Colonic mucosa (tissue), 4 donors: ENCODE measurements at regions not wholly inside any gene's neighbourhood (a gene's known extent, or its start where the extent isn't known, plus 50 kb on each side); places are given as distances from the start of the nearest gene placed in this dataset.

Source experiments
- DNase-seq: peaks from one replicate; pipeline ENCODE4 v3.0.0-alpha.2; 2020
- H3K27ac ChIP-seq: fragments of 200-600 bp; one replicate; pipeline ENCODE4 v1.8.0; 2021
- H3K27me3 ChIP-seq: fragments of 200-600 bp; one replicate; pipeline ENCODE4 v1.8.0; 2021
- H3K36me3 ChIP-seq: fragments of 200-600 bp; one replicate; pipeline ENCODE4 v1.8.0; 2021
- H3K4me1 ChIP-seq: fragments of 200-600 bp; one replicate; pipeline ENCODE4 v1.8.0; 2021; ENCODE audit warnings: mild to moderate bottlenecking
- H3K4me3 ChIP-seq: fragments of 200-600 bp; one replicate; pipeline ENCODE4 v1.8.0; 2021
- H3K9ac ChIP-seq, 2 donors: one replicate each; pipeline ENCODE4 v1.7.0; 2013; ENCODE audit warnings: control low read depth in 2 of 2, low read depth in 2 of 2, low read length in 2 of 2
- H3K9me3 ChIP-seq: fragments of 200-600 bp; one replicate; pipeline ENCODE4 v1.8.0; 2021
- CTCF ChIP-seq: fragments of 200-600 bp; IDR thresholded peaks from one replicate; pipeline ENCODE4 v1.8.0; 2022; ENCODE audit warnings: antibody characterized with exemption, mild to moderate bottlenecking
- intact Hi-C: fragments of 100-400 bp; cut with DNase I; formaldehyde crosslinking; loops from one replicate; pipeline ENCODE4 v1.14.1; 2022
- donor health status: healthy.
- donor health status: DM: no; HTN: no; CAD: no.
- donor health status: DM: no; HTN: no; CAD: no.

- Histone ChIP-seq H3K4me1 (no peaks in the 10 kb centered on the region), H3K9me3 (no peaks in the 10 kb centered on the region), H3K4me3 (no peak overlapping the region), H3K36me3 (no peaks in the 10 kb centered on the region), H3K27me3 (no peaks in the 10 kb centered on the region), H3K27ac (no peak overlapping the region), H3K9ac (no peak overlapping the region)
- no peak for DNase-seq
- TF ChIP-seq CTCF: no peak
- intact Hi-C loops: no loop called here
Measured at GRCh38 chr6:76633259-76633658, 560.8 kb upstream of the IMPG1 start.

- Histone ChIP-seq H3K27me3 (no peaks in the 10 kb centered on the region), H3K4me1 (no peaks in the 10 kb centered on the region), H3K9me3 (no peaks in the 10 kb centered on the region), H3K27ac (no peak overlapping the region), H3K9ac (no peak overlapping the region), H3K36me3 (no peaks in the 10 kb centered on the region), H3K4me3 (no peak overlapping the region)
- TF ChIP-seq CTCF: no peak
- intact Hi-C loops: no loop called here
- no peak for DNase-seq
Measured at GRCh38 chr6:76631622-76632021, 559.2 kb upstream of the IMPG1 start.

- intact Hi-C loops: no loop called here
Measured at GRCh38 chr6:76615395-76615794, 542.9 kb upstream of the IMPG1 start.

GRCh38 chr6:76612954-76613353 is 540.5 kb upstream of the IMPG1 start:
- intact Hi-C loops: no loop called here
- no peak overlapping the region for H3K27ac ChIP-seq

More at GRCh38 chr6:76615395-76615794, 542.9 kb upstream of the IMPG1 start:
- no peak for TF ChIP-seq CTCF
- no peaks in the 10 kb centered on the region for H3K4me1 ChIP-seq
- no peak overlapping the region for H3K9ac ChIP-seq
- H3K27me3 ChIP-seq: no peaks in the 10 kb centered on the region
- H3K36me3 ChIP-seq: no peaks in the 10 kb centered on the region
- H3K27ac ChIP-seq: no peak overlapping the region
- no peaks in the 10 kb centered on the region for H3K9me3 ChIP-seq
- no peak overlapping the region for H3K4me3 ChIP-seq
- no peak for DNase-seq

GRCh38 chr6:76609160-76609559 is 536.7 kb upstream of the IMPG1 start:
- Histone ChIP-seq H3K27me3 (no peaks in the 10 kb centered on the region), H3K4me1 (no peaks in the 10 kb centered on the region), H3K27ac (no peak overlapping the region), H3K9me3 (no peaks in the 10 kb centered on the region), H3K36me3 (no peaks in the 10 kb centered on the region), H3K4me3 (no peak overlapping the region), H3K9ac (no peak overlapping the region)
- no peak for DNase-seq
- no peak for TF ChIP-seq CTCF
- intact Hi-C loops: no loop called here

More at GRCh38 chr6:76612954-76613353, 540.5 kb upstream of the IMPG1 start:
- H3K27me3 ChIP-seq: no peaks in the 10 kb centered on the region
- H3K4me1 ChIP-seq: no peaks in the 10 kb centered on the region
- no peak for TF ChIP-seq CTCF
- DNase-seq: no peak
- no peaks in the 10 kb centered on the region for H3K9me3 ChIP-seq
- H3K36me3 ChIP-seq: no peaks in the 10 kb centered on the region
- H3K9ac ChIP-seq: no peak overlapping the region
- no peak overlapping the region for H3K4me3 ChIP-seq

- Histone ChIP-seq H3K27ac (no peak overlapping the region), H3K27me3 (no peaks in the 10 kb centered on the region), H3K4me3 (no peak overlapping the region), H3K9ac (no peak overlapping the region), H3K36me3 (no peaks in the 10 kb centered on the region), H3K9me3 (no peaks in the 10 kb centered on the region), H3K4me1 (no peaks in the 10 kb centered on the region)
- DNase-seq: no peak
- TF ChIP-seq CTCF: no peak
- intact Hi-C loops: no loop called here
Measured at GRCh38 chr6:76594109-76594508, 521.6 kb upstream of the IMPG1 start.
